ENCODE measurements at regions not wholly inside any gene's neighbourhood (a gene's known extent, or its start where the extent isn't known, plus 50 kb on each side); places are given as distances from the start of the nearest gene placed in this dataset.
"Not testable (repeated sequence)": the region's sequence is repeated elsewhere in the genome, so short reads cannot be mapped to it uniquely, and the experiment has no call there.

- no peak for DNase-seq
Observed at GRCh38 chr2:61675204-61675603, 137.0 kb upstream of the XPO1 start.

- DNase-seq, result no peak
Observed at GRCh38 chr2:61671561-61672315, 133.6 kb upstream of the XPO1 start.

- DNase-seq, result peak; percentile 13
Observed at GRCh38 chr2:61670591-61671501, 132.7 kb upstream of the XPO1 start.

GRCh38 chr2:61664190-61664589 lies 126.0 kb upstream of the XPO1 start:
- no peak for DNase-seq

- no peak for DNase-seq
Observed at GRCh38 chr2:61662990-61663389, 124.8 kb upstream of the XPO1 start.

- DNase-seq, result no peak
Observed at GRCh38 chr2:61660511-61661388, 122.6 kb upstream of the XPO1 start.

GRCh38 chr2:61658841-61659780 lies 121.0 kb upstream of the XPO1 start:
- no peak for DNase-seq

GRCh38 chr2:61649946-61650345 lies 111.8 kb upstream of the XPO1 start:
- not testable (repeated sequence) for DNase-seq

GRCh38 chr2:61649021-61649420 lies 110.9 kb upstream of the XPO1 start:
- no peak for DNase-seq

- DNase-seq, result no peak
Observed at GRCh38 chr2:61647044-61647443, 108.9 kb upstream of the XPO1 start.

GRCh38 chr2:61645911-61646310 lies 107.8 kb upstream of the XPO1 start:
- no peak for DNase-seq

GRCh38 chr2:61643153-61643552 lies 105.0 kb upstream of the XPO1 start:
- not testable (repeated sequence) for DNase-seq

- no peak for DNase-seq
Observed at GRCh38 chr2:61640406-61640805, 102.2 kb upstream of the XPO1 start.

GRCh38 chr2:61639721-61640120 lies 101.6 kb upstream of the XPO1 start:
- DNase-seq, result no peak

GRCh38 chr2:61636686-61637085 lies 98.5 kb upstream of the XPO1 start:
- DNase-seq, result no peak

GRCh38 chr2:61634512-61634911 lies 96.4 kb upstream of the XPO1 start:
- no peak for DNase-seq

GRCh38 chr2:61633250-61633649 lies 95.1 kb upstream of the XPO1 start:
- DNase-seq, result no peak

GRCh38 chr2:61632276-61633169 lies 94.4 kb upstream of the XPO1 start:
- DNase-seq, result no peak

GRCh38 chr2:61631321-61631720 lies 93.2 kb upstream of the XPO1 start:
- DNase-seq, result no peak

- DNase-seq, result no peak
Observed at GRCh38 chr2:61626827-61627226, 88.7 kb upstream of the XPO1 start.

Data from left kidney (tissue), 1 donor.